ENCODE measurements at regions not wholly inside any gene's neighbourhood (a gene's known extent, or its start where the extent isn't known, plus 50 kb on each side); places are given as distances from the start of the nearest gene placed in this dataset.

DNA sequence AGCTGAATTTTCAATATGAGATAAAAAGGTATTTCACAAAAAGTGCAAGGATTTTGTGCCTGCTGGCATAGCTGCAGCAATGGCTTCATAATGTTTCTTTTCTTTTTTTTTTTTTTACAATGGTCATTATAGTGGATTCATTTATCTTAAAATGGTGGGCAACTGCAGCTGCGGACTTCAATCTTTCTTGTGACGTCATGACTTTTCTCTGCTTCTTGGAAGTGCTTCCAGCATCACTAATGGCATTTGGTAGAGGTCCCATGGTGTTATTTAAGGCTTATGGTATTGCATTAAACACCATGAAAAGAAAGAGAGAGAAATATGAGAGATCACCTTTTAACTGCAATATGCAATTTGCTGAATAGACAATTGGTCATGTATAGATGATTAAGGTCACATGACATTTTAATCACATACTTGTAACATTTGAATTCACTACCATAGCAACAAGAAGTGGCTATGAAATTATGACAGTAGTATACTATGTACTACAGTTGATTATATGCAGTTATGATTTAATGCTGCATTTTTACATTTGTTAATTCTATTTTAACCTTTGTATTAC is 684.0 kb upstream of the AADAT start:
- dilution Hi-C loops (cut with MboI; ENCODE audit: extremely low pct_ligation_motif_present, low sequenced_read_pairs), result no loop called here
- CTCF ChIA-PET, result no interaction called here
- H2AFZ ChIP-seq (ENCODE audit: low read depth, low read length), result no peak overlapping the region

More for the DNA sequence above, 684.0 kb upstream of the AADAT start:
- intact Hi-C loops (cut with micrococcal nuclease), result no loop called here
- H3K4me3 ChIP-seq (replicated peaks in 1 of 3; ENCODE audit: insufficient read depth in 1 of 3, low read depth in 1 of 3, low read length in 3 of 3), result no peak overlapping the region
- POLR2A ChIA-PET, result no interaction called here
- H3K27me3 ChIP-seq (ENCODE audit: control insufficient read depth in 2 of 2, insufficient read depth in 2 of 2, low read length in 2 of 2), result no peaks in the 10 kb centered on the region
- H3K79me2 ChIP-seq (ENCODE audit: control insufficient read depth, insufficient read depth, low read length), result no peaks in the 10 kb centered on the region
- no peak for TF ChIP-seq POLR2AphosphoS5 (IDR thresholded peaks at IDR 0.05; ENCODE audit: insufficient read depth, low read depth, low read length)
- TF ChIP-seq, protein P1, sequence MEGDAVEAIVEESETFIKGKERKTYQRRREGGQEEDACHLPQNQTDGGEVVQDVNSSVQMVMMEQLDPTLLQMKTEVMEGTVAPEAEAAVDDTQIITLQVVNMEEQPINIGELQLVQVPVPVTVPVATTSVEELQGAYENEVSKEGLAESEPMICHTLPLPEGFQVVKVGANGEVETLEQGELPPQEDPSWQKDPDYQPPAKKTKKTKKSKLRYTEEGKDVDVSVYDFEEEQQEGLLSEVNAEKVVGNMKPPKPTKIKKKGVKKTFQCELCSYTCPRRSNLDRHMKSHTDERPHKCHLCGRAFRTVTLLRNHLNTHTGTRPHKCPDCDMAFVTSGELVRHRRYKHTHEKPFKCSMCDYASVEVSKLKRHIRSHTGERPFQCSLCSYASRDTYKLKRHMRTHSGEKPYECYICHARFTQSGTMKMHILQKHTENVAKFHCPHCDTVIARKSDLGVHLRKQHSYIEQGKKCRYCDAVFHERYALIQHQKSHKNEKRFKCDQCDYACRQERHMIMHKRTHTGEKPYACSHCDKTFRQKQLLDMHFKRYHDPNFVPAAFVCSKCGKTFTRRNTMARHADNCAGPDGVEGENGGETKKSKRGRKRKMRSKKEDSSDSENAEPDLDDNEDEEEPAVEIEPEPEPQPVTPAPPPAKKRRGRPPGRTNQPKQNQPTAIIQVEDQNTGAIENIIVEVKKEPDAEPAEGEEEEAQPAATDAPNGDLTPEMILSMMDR (IDR thresholded peaks at IDR 0.05; ENCODE audit: extremely low read depth in 1 of 2, insufficient read depth in 1 of 2, low read depth in 1 of 2, low read length in 2 of 2), result no peak
- no peak for TF ChIP-seq JUN (IDR thresholded peaks at IDR 0.05; ENCODE audit: borderline replicate concordance, insufficient read depth, insufficient read length, low read depth)
- TF ChIP-seq EZH2 (IDR thresholded peaks at IDR 0.05; ENCODE audit: borderline replicate concordance, low read depth, low read length, severe bottlenecking), result no peak
- no peak for TF ChIP-seq MYC (IDR thresholded peaks at IDR 0.05; ENCODE audit: low read depth, low read length)
- TF ChIP-seq POLR2A (IDR thresholded peaks at IDR 0.05; ENCODE audit: low read depth, low read length), result no peak
- TF ChIP-seq GATA2 (IDR thresholded peaks at IDR 0.05; ENCODE audit: insufficient read depth, insufficient read length, low read depth, low read length), result no peak
- TF ChIP-seq, protein P2, sequence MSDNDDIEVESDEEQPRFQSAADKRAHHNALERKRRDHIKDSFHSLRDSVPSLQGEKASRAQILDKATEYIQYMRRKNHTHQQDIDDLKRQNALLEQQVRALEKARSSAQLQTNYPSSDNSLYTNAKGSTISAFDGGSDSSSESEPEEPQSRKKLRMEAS (IDR thresholded peaks at IDR 0.05; ENCODE audit: insufficient read depth, insufficient read length), result no peak
- no peak for TF ChIP-seq FOS (IDR thresholded peaks at IDR 0.05; ENCODE audit: borderline replicate concordance, insufficient read depth, low read length)
- no peak overlapping the region for H3K9ac ChIP-seq (replicated peaks; ENCODE audit: extremely low read depth, insufficient read depth, low read length)
- H3K9me3 ChIP-seq (replicated peaks; ENCODE audit: control insufficient read depth, insufficient read depth, low read length), result peaks cover 3% of the 10 kb centered on the region
- no peaks in the 10 kb centered on the region for H3K36me3 ChIP-seq (ENCODE audit: control insufficient read depth in 2 of 2, extremely low read depth in 1 of 2, insufficient read depth in 2 of 2, low read length in 2 of 2)
- no TSS peak for BruUV-seq (replicated peaks)
- no peak overlapping the region for H3K27ac ChIP-seq (ENCODE audit: insufficient read depth, low read depth, low read length)
- DNase-seq (ENCODE audit: low read depth, low spot score), result no peak
- FAIRE-seq, result no peak
- H3K4me1 ChIP-seq (ENCODE audit: control insufficient read depth, extremely low read depth, insufficient read depth, low read length), result no peaks in the 10 kb centered on the region
- H3K4me2 ChIP-seq (ENCODE audit: insufficient read depth, low read length), result no peak overlapping the region
- H3K9me1 ChIP-seq (replicated peaks; ENCODE audit: control insufficient read depth, extremely low read depth, insufficient read depth, low read length), result no peaks in the 10 kb centered on the region
- no peaks in the 10 kb centered on the region for H4K20me1 ChIP-seq (replicated peaks; ENCODE audit: control insufficient read depth, extremely low read depth, insufficient read depth, low read length)
